DMS 273 (cell line): ENCODE measurements at regions not wholly inside any gene's neighbourhood (a gene's known extent, or its start where the extent isn't known, plus 50 kb on each side); places are given as distances from the start of the nearest gene placed in this dataset.

Experiments used
- DNase-seq: peaks from one replicate; lab custom pipeline; 2025; ENCODE audit not compliant: unreplicated experiment; lab: John Stamatoyannopoulos, UW

DNA sequence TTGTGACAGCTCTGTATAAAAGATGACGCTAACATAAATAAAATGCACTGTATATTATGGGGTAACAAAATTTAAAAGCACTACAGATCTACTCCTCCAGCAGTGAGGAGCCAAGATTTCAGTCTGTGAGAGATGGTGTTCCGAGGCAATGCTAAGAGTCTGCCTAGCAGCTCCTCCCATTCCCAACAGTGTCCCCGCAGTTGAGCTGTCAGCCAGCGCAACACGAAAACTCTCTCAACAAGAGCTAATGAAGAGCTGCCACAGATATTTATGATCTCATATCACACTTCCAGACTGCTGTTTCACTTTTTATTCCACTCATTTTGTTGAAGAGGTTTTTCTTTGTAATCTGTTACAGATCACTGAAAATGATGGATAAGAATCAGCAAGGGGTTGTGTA is 53.9 kb upstream of the ESRRG start:
- DNase-seq, result no peak
